HG02970 (cell line): ENCODE measurements at regions not wholly inside any gene's neighbourhood (a gene's known extent, or its start where the extent isn't known, plus 50 kb on each side); places are given as distances from the start of the nearest gene placed in this dataset.

ENCODE experiments used
- ATAC-seq: cut with Tn5 transposase; IDR thresholded peaks from one replicate; pipeline ENCODE4 v1.9.1; 2021; ENCODE audit warnings: mild to moderate bottlenecking, moderate library complexity, moderate number of reproducible peaks; ENCODE audit not compliant: unreplicated experiment, low FRiP score

GRCh38 chr21:35905096-35905962 lies 155.0 kb downstream of the SETD4 start:
- no peak for ATAC-seq

- no peak for ATAC-seq
Observed at GRCh38 chr21:35900539-35900938, 159.8 kb downstream of the SETD4 start.

GRCh38 chr21:35896060-35896459 lies 164.3 kb downstream of the SETD4 start:
- ATAC-seq = no peak

- no peak for ATAC-seq
Observed at GRCh38 chr21:35895598-35895997, 164.7 kb downstream of the SETD4 start.

GRCh38 chr21:35893156-35893555 lies 167.2 kb downstream of the SETD4 start:
- no peak for ATAC-seq

GRCh38 chr21:35886887-35887286 lies 173.4 kb downstream of the SETD4 start:
- no peak for ATAC-seq

- no peak for ATAC-seq
Observed at GRCh38 chr21:35885942-35886541, 174.3 kb downstream of the SETD4 start.

GRCh38 chr21:35882791-35883240 lies 177.5 kb downstream of the SETD4 start:
- no peak for ATAC-seq

- no peak for ATAC-seq
Observed at GRCh38 chr21:35873441-35873840, 186.9 kb downstream of the SETD4 start.

GRCh38 chr21:35871906-35872305 lies 188.4 kb downstream of the SETD4 start:
- ATAC-seq = no peak

- ATAC-seq = no peak
Observed at GRCh38 chr21:35868869-35869223, 191.5 kb downstream of the SETD4 start.

GRCh38 chr21:35868005-35868868 lies 192.1 kb downstream of the SETD4 start:
- ATAC-seq = no peak

- ATAC-seq = no peak
Observed at GRCh38 chr21:35864039-35864438, 196.3 kb downstream of the SETD4 start.

GRCh38 chr21:35862969-35863368 lies 197.4 kb downstream of the SETD4 start:
- no peak for ATAC-seq

- ATAC-seq = no peak
Observed at GRCh38 chr21:35861661-35862060, 198.7 kb downstream of the SETD4 start.

- ATAC-seq = no peak
Observed at GRCh38 chr21:35860189-35860869, 200.0 kb downstream of the SETD4 start.

GRCh38 chr21:35859677-35860076 lies 200.6 kb downstream of the SETD4 start:
- ATAC-seq = no peak

- ATAC-seq = no peak
Observed at GRCh38 chr21:35857095-35857494, 203.2 kb downstream of the SETD4 start.

- no peak for ATAC-seq
Observed at GRCh38 chr21:35855484-35855883, 204.8 kb downstream of the SETD4 start.

GRCh38 chr21:35854281-35854680 lies 206.0 kb downstream of the SETD4 start:
- ATAC-seq = no peak
